Activated CD4-positive, alpha-beta T cell treated with anti-CD3 and anti-CD28 coated beads, Interleukin-10, Interleukin-2, amounts not matched to agents 100 ng/mL and 50 ng/mL, durations not matched to agents 16 hours and 8 hours (primary cell): ENCODE measurements at regions not wholly inside any gene's neighbourhood (a gene's known extent, or its start where the extent isn't known, plus 50 kb on each side); places are given as distances from the start of the nearest gene placed in this dataset.

Experiments used
- DNase-seq: peaks from one replicate; pipeline ENCODE4 v3.0.0-alpha.2; 2020

GRCh38 chr3:39752019-39752637 is 57.3 kb upstream of the MYRIP start:
- DNase-seq = no peak

- DNase-seq = no peak
Observed at GRCh38 chr3:39752751-39753150, 56.7 kb upstream of the MYRIP start.

- DNase-seq = no peak
Observed at GRCh38 chr3:39753391-39753790, 56.0 kb upstream of the MYRIP start.

GRCh38 chr3:39754549-39754948 is 54.9 kb upstream of the MYRIP start:
- no peak for DNase-seq

- no peak for DNase-seq
Observed at GRCh38 chr3:39755100-39755499, 54.3 kb upstream of the MYRIP start.

- no peak for DNase-seq
Observed at GRCh38 chr3:39757307-39757706, 52.1 kb upstream of the MYRIP start.
